KG1 (cell line): ENCODE measurements at regions not wholly inside any gene's neighbourhood (a gene's known extent, or its start where the extent isn't known, plus 50 kb on each side); places are given as distances from the start of the nearest gene placed in this dataset.
A peak's percentile ranks its signal among the peaks of the same experiment; 100 is the strongest.
"Not testable (repeated sequence)": the region's sequence is repeated elsewhere in the genome, so short reads cannot be mapped to it uniquely, and the experiment has no call there.

Experiments used
- DNase-seq: peaks from one replicate; lab custom pipeline; 2025; lab: John Stamatoyannopoulos, UW

GRCh38 chr6:137709424-137710236 lies 157.4 kb upstream of the TNFAIP3 start:
- no peak for DNase-seq

GRCh38 chr6:137711972-137712371 lies 155.1 kb upstream of the TNFAIP3 start:
- DNase-seq, result no peak

GRCh38 chr6:137712587-137712986 lies 154.5 kb upstream of the TNFAIP3 start:
- DNase-seq, result no peak

- no peak for DNase-seq
These were observed 151.4 kb upstream of the TNFAIP3 start for GRCh38 chr6:137715589-137716045.

- no peak for DNase-seq
These were observed 149.7 kb upstream of the TNFAIP3 start for GRCh38 chr6:137717074-137718073.

- not testable (repeated sequence) for DNase-seq
These were observed 148.2 kb upstream of the TNFAIP3 start for GRCh38 chr6:137718903-137719302.

GRCh38 chr6:137722749-137723272 lies 144.2 kb upstream of the TNFAIP3 start:
- peak; percentile 14 for DNase-seq

GRCh38 chr6:137723273-137724017 lies 143.6 kb upstream of the TNFAIP3 start:
- DNase-seq, result no peak

- no peak for DNase-seq
These were observed 143.0 kb upstream of the TNFAIP3 start for GRCh38 chr6:137724018-137724403.

- no peak for DNase-seq
These were observed 142.4 kb upstream of the TNFAIP3 start for GRCh38 chr6:137724495-137725211.

GRCh38 chr6:137725949-137726348 lies 141.1 kb upstream of the TNFAIP3 start:
- DNase-seq, result no peak

GRCh38 chr6:137726582-137726981 lies 140.5 kb upstream of the TNFAIP3 start:
- no peak for DNase-seq

GRCh38 chr6:137727216-137727765 lies 139.8 kb upstream of the TNFAIP3 start:
- DNase-seq, result no peak

GRCh38 chr6:137728386-137729349 lies 138.4 kb upstream of the TNFAIP3 start:
- DNase-seq, result no peak

- DNase-seq, result no peak
These were observed 137.0 kb upstream of the TNFAIP3 start for GRCh38 chr6:137729866-137730629.

- no peak for DNase-seq
These were observed 135.5 kb upstream of the TNFAIP3 start for GRCh38 chr6:137731600-137731959.

- DNase-seq, result no peak
These were observed 135.0 kb upstream of the TNFAIP3 start for GRCh38 chr6:137731960-137732616.

- no peak for DNase-seq
These were observed 133.7 kb upstream of the TNFAIP3 start for GRCh38 chr6:137733372-137733771.
